Left cardiac atrium (tissue), 4 donors: ENCODE measurements at regions not wholly inside any gene's neighbourhood (a gene's known extent, or its start where the extent isn't known, plus 50 kb on each side); places are given as distances from the start of the nearest gene placed in this dataset.
"Not testable (repeated sequence)": the region's sequence is repeated elsewhere in the genome, so short reads cannot be mapped to it uniquely, and the experiment has no call there.

Experiments used
- ATAC-seq, 2 donors: fragments of 200-7000 bp; cut with Tn5 transposase; one replicate each; pipeline ENCODE4 v1.9.1; 2020; ENCODE audit warnings: mild to moderate bottlenecking in 2 of 2, moderate library complexity in 2 of 2
- DNase-seq: peaks from one replicate; pipeline ENCODE4 v3.0.0-alpha.2; 2020
- intact Hi-C, 2 donors: fragments of 100-400 bp; cut with DNase I; formaldehyde crosslinking; loops; one replicate each; pipeline versions ENCODE4 v1.14.1 to v1.15.1; 2022 to 2023
- donor health status: DM: no; HTN: yes; CAD: no.
- donor health status: DM: no; HTN: yes; CAD: no; lungs with severe emphysema.
- donor health status: DM: yes; HTN: yes; CAD: no.
- donor health status: Dilated cardiomyopathy.

DNA sequence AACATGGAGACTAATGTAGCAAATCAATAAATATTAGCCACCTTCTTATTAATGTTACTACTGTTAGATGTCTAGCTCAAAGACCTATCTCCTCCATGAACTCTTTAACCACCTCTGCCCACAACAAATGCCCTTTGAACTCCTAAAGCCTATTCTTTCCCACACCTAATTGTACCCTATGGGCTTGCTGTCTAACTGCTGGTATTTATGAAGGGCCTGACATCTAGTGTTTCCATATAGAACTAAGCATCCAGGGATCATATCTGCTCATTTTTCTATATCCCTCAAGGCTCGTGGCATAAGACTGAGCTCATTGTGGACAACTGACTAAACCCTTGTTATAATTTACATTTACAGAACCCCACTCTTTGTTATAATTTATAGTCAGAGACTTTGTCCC, 109.8 kb downstream of the TRIM69 start:
- intact Hi-C loops, ATAC-seq, DNase-seq: not testable (repeated sequence)

DNA sequence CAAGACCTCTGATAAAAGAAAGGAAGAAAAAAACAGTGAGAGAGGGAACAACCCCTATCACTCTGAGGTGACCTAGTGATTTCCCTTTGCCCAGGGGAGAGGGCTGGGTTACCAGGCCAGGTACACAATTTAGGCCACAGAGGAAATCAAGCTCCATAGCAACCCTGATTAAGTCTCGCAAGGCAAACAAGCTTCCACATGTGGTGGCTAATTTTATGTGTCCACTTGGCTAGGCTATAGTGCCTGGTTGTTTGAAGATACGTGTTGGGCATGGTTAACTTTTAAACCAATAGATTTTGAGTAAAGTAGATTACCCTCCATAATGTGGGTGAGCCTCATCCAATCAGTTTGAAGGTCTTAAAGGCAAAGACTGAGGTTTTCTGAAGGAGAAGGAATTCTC, 108.9 kb upstream of the TERB2 start:
- intact Hi-C loops, ATAC-seq, DNase-seq: not testable (repeated sequence)

DNA sequence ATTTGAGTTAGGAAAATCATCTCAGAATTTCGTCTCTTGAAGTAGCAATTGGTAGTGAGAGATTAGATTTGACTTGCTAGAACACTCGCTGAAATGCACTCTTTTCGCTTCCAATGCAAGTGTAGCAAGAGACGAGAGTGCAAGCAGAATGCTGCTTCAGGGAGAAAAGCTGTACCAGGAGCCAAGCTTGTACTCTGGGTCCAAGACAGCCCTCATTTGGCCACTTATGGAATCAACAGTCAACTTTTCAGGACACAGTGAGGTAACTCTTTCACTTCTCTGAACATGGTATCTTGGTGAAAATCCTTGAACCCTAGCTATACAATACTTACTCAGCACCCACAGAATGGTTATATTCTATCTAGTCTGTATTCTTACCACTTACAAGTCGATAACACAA, 107.6 kb upstream of the TERB2 start:
- DNase-seq: not testable (repeated sequence)
- peak in 1 of 2 donors; percentile 53 for ATAC-seq

DNA sequence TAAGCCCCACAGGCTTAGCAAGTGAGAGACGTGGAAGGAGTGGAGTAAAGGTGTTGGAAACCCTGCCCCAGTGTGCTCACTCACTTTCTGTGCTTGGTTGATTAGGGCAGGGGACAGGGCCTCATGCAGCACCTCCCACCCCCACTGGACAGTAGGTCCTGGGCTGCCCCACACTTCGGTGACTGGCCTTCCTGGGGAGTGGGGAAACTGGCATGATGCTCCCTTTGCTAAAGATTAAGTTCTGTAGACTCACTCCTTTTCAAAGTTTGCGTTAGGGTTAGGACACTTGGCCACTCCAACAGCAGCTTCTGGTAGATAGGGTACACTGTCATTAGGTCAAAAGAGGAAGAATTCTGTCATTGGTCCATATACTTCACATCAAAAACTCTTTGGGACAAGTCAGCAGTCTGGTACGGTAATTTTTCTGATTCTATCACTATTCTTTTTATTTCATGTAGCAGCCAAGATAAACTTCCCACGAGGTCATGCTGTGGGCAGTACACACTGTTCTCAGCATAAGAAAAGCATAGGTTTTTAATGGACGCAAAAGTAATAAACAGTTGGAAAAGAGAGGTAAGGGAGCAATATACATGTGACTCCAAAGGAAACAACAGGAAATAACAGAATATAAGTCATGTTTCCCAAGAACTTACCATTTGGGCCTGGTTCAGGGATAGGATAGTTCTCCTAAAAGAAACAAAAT, 106.6 kb upstream of the TERB2 start:
- intact Hi-C loops, DNase-seq, ATAC-seq: not testable (repeated sequence)

More for the DNA sequence above, 107.6 kb upstream of the TERB2 start:
- intact Hi-C loops: not testable (repeated sequence)

DNA sequence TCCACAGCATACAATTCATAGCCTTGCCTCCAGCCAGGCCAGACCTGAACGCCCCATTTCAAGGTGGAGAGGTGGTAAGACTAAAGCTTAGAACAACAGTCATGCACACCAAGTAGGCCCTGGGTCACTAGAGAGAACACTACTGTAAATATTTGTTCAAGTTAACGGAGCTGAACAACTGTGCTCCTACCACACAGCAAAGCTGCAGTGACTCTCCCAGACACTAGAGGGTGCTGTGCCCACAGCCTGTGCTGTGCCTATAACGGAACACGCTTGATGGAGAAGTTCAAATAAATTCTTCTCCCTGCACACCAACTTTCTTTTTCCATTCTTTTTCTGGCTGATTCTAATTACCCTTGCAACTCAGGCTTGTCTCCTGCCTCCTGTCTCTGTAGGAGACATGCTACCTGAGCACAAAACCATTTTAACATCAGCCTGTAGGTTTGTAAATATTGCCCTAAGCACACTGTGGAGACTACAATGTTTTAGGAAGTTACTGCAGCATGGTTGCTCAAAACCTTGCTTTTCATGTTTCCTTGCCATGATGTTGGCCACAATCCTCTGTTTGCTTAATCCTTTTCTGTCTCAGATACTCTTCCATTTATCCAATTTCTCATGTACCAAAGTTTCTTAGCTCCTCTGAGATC, 103.1 kb upstream of the TERB2 start:
- peak; percentile 33 for DNase-seq
- intact Hi-C loops: not testable (repeated sequence)
- ATAC-seq: peak; percentile 59 to 70

DNA sequence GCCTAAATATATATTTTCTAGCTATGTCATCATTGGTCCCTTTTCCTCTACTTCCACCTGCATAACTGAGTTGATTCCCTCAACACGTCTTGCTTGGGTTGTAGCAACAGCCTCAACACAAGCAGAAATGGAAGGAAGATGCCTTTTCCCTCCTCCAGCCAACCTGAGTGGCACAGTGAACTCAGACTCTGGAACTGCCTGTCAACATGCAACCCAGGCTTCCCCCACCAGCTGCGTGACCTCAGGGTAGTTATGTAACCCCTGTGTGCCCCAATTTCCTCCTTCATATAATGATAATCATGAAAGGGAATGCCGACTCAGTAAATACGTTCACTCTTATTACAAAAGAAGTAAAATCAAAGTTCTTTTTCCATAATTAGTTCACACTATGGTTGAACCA, 101.8 kb upstream of the TERB2 start:
- ATAC-seq, DNase-seq, intact Hi-C loops: not testable (repeated sequence)

DNA sequence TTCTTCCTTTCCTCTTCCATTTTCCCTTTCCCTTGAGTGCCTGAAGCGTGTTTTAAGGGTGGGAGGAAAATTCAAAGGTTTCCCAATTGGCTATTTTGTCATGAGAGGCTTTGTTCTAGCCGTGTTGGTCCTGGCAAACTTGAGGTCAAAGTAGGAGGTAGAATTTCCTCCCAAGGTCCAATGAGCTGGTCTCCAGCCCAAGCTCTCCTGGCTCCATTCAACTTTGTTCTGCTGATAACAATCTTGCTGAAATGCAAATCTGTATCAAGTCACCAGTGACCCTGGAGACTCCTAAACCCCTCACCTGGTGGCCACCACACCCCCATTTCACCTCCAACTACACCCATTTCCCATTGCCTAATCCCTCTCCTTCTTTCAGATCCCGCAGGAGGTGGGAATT, 100.2 kb upstream of the TERB2 start:
- ATAC-seq, DNase-seq, intact Hi-C loops: not testable (repeated sequence)

DNA sequence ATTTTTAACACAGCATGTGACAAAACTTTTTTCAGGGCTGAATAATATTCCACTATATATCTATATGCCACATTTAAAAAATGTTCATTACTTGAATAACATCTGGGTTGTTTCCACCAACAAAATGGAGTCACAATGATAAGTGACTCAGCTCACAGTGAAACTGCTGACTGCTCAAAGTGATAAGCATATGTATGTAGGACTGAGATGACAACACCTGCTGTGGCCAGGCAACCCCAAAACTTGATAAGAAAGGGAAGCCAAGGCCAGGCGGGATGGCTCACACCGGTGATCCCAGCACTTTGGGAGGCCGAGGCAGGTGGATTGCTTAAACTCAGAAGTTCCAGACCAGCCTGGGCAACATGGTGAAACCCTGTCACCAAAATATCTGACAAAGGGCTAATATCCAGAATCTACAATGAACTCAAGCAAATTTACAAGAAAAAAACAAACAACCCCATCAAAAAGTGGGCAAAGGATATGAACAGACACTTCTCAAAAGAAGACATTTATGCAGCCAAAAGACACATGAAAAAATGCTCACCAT, 99.2 kb upstream of the TERB2 start:
- intact Hi-C loops, DNase-seq, ATAC-seq: not testable (repeated sequence)

DNA sequence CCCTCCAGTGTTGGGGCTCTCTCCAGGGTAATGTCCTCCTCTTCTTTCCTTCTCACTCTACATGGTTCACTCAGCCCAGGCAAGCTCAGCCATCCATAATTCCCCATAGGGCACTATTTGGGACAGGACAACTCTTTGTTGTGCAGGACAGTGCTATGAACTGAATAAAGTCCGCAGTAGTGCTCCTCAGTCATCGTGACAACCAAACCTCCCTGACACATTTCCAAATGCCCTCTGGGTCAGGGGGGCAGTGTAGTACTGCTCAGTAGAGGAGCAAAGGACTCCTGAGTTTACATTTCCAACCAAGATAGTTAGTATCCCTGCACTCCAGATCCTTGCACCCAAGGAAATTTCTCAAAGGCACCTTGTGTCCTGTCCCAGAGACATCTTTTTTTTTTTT, 97.4 kb upstream of the TERB2 start:
- intact Hi-C loops, ATAC-seq, DNase-seq: not testable (repeated sequence)

DNA sequence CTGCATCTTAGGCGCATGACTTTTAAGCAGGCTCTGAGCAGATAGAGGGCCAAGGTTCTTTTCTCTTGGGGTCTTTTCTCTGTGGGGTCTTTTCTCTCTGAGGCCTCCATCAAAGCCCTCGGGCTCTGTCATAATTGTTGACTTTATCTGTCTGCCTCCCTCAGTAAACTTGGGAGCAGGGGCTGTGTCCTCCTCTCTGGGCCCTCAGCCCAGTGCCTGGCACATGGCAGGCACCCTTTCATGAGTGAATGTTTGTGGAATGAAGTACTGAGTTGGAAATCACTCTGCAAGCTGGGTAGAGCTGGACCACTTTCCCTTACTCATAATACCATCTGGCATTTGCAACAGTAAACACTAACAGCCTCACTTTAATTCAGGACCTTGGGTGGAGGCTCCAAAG, 96.3 kb upstream of the TERB2 start:
- ATAC-seq, intact Hi-C loops, DNase-seq: not testable (repeated sequence)

DNA sequence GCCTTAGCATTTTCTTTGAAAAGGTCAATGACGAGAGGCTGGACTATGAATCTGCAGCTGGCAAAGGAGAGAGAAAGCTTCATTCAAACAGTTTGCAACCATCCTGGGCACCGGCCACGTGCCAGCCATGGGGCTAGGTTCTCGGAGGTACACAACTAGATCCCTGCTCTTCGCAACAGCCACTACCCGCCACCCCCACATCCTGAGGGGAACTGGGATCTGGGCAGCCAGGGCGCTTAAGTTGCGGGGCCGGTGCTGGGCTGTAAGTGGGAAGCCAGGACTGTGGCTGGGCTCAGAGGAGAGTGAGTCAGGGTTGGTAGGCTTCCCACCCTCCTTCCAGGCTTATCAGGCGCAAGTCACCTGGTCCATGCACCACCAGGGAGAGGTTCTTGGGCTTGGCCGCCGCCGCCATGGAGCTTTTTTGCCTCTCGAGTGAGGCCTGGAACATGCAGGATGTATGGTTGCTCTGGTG, 95.0 kb upstream of the TERB2 start:
- ATAC-seq: no peak
- intact Hi-C loops: no loop called here
- DNase-seq: no peak

DNA sequence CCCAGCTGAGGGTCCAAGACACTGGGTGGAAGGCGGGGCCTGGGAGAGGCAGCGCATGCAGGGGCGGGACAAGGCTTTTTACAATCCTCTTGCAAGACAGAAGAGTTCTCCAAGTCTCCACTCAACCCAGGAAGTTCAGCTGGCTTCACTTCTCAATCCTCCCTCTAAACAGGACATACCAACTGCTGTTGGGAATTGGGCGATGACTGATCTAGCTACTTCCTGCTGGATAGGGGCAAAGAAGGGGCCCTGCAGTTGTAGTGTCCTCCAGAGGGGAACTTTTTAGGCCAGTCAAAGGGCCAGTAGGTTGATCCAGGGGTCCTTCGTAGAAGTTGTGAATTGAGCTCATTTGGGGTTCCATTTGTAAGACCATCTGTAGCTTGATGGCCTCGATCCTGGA, 94.6 kb upstream of the TERB2 start:
- ATAC-seq (no peak), DNase-seq (no peak)
- intact Hi-C loops: no loop called here

DNA sequence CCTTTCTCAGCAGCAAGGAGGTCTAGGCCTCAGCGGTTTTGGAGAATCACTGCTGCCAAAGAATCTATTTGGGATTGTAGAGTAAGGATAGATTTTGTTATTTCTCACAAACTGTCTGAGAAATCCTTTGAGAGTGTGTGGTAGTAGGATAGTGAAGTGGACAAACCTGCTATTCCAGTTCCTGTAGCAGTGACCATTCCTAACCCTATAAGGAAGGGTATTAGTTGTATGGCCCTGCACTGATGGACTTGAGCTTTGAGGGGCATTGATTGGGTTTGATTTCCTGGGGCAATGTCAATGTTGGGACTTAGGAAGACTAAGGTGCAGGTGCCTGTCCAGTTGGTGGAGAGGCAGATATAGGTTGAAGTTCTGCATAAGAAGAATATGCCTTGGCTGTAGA, 93.6 kb upstream of the TERB2 start:
- DNase-seq, ATAC-seq, intact Hi-C loops: not testable (repeated sequence)

DNA sequence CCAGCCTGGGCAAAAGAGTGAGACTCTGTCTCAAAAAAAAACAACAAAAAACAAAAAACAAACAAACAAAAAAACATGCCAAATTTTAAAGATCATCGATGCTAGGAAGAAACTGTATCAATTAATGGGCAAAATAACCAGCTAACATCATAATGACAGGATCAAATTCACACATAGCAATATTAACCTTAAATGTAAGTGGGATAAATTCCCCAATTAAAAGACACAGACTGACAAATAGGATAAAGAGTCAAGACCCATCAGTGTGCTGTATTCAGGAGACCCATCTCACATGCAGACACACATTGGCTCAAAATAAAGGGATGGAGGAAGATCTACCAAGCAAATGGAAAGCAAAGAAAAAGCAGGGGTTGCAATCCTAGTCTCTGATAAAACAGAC, 88.4 kb upstream of the TERB2 start:
- ATAC-seq, DNase-seq, intact Hi-C loops: not testable (repeated sequence)

DNA sequence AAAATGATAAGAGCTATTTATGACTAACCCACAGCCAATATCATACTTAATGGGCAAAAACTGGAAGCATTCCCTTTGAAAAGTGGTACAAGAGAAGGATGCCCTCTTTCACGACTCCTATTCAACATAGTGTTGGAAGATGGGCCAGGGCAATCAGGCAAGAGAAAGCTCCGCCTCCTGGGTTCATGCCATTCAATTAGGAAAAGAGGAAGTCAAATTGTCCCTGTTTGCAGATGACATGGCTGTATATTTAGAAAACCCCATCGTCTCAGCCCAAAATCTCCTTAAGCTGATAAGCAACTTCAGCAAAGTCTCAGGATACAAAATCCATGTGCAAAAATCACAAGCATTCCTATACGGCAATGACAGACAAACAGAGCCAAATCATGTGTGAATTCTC, 86.4 kb upstream of the TERB2 start:
- ATAC-seq, DNase-seq, intact Hi-C loops: not testable (repeated sequence)

DNA sequence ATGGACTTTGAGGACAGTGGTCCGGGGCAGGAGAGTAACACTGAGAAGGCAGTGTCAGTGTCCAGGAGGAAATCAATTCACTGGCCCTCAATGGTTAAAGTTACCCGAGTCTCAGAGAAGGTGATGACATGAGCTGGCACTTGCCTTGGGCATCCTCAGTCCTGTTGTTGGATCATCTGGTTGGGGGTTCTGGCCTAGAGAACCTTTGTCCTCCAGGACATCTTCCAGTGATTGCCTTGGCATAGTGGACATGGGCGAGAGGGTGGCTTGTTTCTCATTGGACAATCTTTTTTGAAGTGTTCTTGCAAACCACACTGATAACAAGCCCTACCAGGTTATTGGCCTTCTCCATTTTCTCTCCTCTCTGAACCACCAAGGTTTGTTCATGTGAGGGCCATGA, 83.4 kb upstream of the TERB2 start:
- DNase-seq (no peak), ATAC-seq (no peak)
- intact Hi-C loops: no loop called here

DNA sequence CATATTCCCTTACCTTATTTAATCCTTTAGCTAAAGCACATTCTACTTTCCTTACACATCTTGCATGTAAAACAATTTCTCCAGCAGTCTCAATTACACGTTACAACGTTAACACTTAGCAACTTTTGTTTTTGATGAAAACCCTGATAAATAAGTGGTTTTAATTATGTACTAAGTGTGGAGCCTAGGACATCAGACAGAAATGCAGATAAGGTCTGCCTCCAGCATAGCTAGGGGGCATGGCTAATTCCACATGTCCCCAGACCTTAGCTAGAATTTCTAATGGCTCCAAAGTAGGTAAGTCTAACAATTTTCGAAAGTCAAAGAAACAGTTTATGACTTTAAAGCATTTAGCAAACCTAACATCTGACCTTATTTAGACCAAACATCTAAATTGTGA, 77.4 kb upstream of the TERB2 start:
- DNase-seq (no peak), ATAC-seq (no peak)
- intact Hi-C loops: no loop called here

DNA sequence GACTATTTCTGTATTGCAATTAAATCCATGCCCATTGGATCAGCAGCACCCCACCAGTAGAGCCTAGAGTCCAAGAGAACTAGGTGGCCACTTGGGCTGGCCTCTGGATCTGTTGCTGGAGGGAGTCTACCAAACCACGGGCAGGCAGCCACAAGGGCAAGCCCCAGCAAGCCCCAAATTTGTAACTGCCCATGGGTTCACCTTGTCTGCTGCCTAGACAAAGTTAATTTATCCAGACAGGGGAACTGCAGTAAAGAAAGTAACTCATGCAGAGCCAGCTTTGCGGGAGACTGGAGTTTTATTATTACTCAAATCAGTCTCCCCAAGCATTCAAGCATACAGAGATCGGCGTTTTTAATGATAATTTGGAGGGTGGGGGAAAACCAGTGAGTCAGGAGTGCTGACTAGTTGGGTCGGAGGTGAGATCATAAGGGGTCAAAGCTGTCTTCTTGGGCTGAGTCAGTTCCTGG, 74.0 kb upstream of the TERB2 start:
- no peak for DNase-seq
- intact Hi-C loops: no loop called here
- no peak for ATAC-seq

DNA sequence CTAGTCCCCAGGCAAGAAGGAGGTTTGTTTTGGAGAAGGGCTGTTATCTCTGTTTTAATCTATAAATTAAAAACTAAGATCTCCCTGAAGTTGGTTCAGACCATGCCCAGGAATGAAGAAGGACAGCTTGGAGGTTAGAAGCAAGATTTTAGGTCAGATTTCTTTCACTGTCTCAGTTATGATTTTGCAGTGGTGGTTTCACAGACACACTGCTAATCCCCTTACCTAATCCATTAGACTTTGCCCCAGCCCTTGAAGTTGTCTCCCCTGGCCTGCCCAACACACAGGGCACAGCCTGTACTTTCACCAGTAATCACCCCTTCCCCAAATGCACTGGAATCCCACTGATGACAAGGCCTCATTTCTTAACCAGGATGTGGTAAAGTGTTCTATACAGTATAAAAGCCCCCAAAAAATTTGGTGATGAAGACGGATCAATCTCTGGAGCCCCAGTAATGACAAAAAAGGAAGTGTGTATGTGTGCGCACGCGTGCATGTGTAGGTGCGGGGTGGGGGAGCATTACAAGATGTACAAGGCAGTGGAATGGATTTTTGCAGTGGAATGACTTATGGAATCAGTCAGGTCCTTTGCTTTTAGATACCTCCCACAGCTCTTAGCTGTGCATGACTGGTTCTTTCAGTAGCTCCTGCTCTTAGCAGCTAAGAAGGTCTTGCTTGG, 73.1 kb upstream of the TERB2 start:
- intact Hi-C loops: no loop called here
- ATAC-seq (no peak), DNase-seq (no peak)
